ENCODE measurements at regions not wholly inside any gene's neighbourhood (a gene's known extent, or its start where the extent isn't known, plus 50 kb on each side); places are given as distances from the start of the nearest gene placed in this dataset.

- Histone ChIP-seq H3K36me3 (no peaks in the 10 kb centered on the region), H3K4me1 (no peaks in the 10 kb centered on the region), H3K4me3 (no peak overlapping the region), H3K9me3 (no peaks in the 10 kb centered on the region), H3K27me3 (no peaks in the 10 kb centered on the region), H3K27ac (no peak overlapping the region)
- no peak for DNase-seq
- TF ChIP-seq POLR2A (IDR thresholded peaks at IDR 0.05) (no peak), CTCF (IDR thresholded peaks at IDR 0.05) (no peak)
These were observed 313.6 kb downstream of the TBC1D32 start for GRCh38 chr6:121020656-121021055.

GRCh38 chr6:121008553-121008952 lies 325.7 kb downstream of the TBC1D32 start:
- Histone ChIP-seq H3K27ac (no peak overlapping the region), H3K9me3 (no peaks in the 10 kb centered on the region), H3K27me3 (no peaks in the 10 kb centered on the region), H3K4me3 (no peak overlapping the region), H3K4me1 (no peaks in the 10 kb centered on the region), H3K36me3 (no peaks in the 10 kb centered on the region)
- no peak for DNase-seq
- no peak for TF ChIP-seq POLR2A (IDR thresholded peaks at IDR 0.05)
- no peak for TF ChIP-seq CTCF (IDR thresholded peaks at IDR 0.05)

- Histone ChIP-seq H3K9me3 (no peaks in the 10 kb centered on the region), H3K4me3 (no peak overlapping the region), H3K4me1 (no peaks in the 10 kb centered on the region), H3K27ac (no peak overlapping the region), H3K36me3 (no peaks in the 10 kb centered on the region), H3K27me3 (no peaks in the 10 kb centered on the region)
- DNase-seq: no peak
- no peak for TF ChIP-seq POLR2A (IDR thresholded peaks at IDR 0.05)
- TF ChIP-seq CTCF (IDR thresholded peaks at IDR 0.05): no peak
These were observed 328.3 kb downstream of the TBC1D32 start for GRCh38 chr6:121006024-121006423.

- Histone ChIP-seq H3K4me1 (no peaks in the 10 kb centered on the region), H3K27ac (no peak overlapping the region), H3K27me3 (no peaks in the 10 kb centered on the region), H3K36me3 (no peaks in the 10 kb centered on the region), H3K9me3 (no peaks in the 10 kb centered on the region), H3K4me3 (no peak overlapping the region)
- no peak for DNase-seq
- no peak for TF ChIP-seq POLR2A (IDR thresholded peaks at IDR 0.05)
- TF ChIP-seq CTCF (IDR thresholded peaks at IDR 0.05): no peak
These were observed 333.9 kb downstream of the TBC1D32 start for GRCh38 chr6:121000381-121000780.

- no peaks in the 10 kb centered on the region for H3K27me3 ChIP-seq
- H3K4me1 ChIP-seq: no peaks in the 10 kb centered on the region
- DNase-seq: no peak
- H3K9me3 ChIP-seq: no peaks in the 10 kb centered on the region
- H3K36me3 ChIP-seq: no peaks in the 10 kb centered on the region
- no peak overlapping the region for H3K27ac ChIP-seq
- H3K4me3 ChIP-seq: no peak overlapping the region
- no peak for TF ChIP-seq CTCF (IDR thresholded peaks at IDR 0.05)
- no peak for TF ChIP-seq POLR2A (IDR thresholded peaks at IDR 0.05)
These were observed 337.9 kb downstream of the TBC1D32 start for GRCh38 chr6:120996340-120996739.

GRCh38 chr6:120994573-120994967 lies 339.7 kb downstream of the TBC1D32 start:
- Histone ChIP-seq H3K9me3 (no peaks in the 10 kb centered on the region), H3K4me1 (no peaks in the 10 kb centered on the region), H3K36me3 (no peaks in the 10 kb centered on the region), H3K27ac (no peak overlapping the region), H3K27me3 (no peaks in the 10 kb centered on the region), H3K4me3 (no peak overlapping the region)
- DNase-seq: no peak
- TF ChIP-seq POLR2A (IDR thresholded peaks at IDR 0.05) (no peak), CTCF (IDR thresholded peaks at IDR 0.05) (no peak)

All from Peyer's patch (tissue), 4 donors.